H7 (cell line): ENCODE measurements at regions not wholly inside any gene's neighbourhood (a gene's known extent, or its start where the extent isn't known, plus 50 kb on each side); places are given as distances from the start of the nearest gene placed in this dataset.
A peak's percentile ranks its signal among the peaks of the same experiment; 100 is the strongest.

ENCODE experiments used
- DNase-seq: peaks from one replicate; pipeline ENCODE4 v3.0.0; 2012
- H3K27me3 ChIP-seq: 2 replicates; pipeline ENCODE4 v1.6.0; 2011; ENCODE audit warnings: mild to moderate bottlenecking, low read length; ENCODE audit not compliant: control insufficient read depth, insufficient read depth
- H3K36me3 ChIP-seq: replicated peaks from 2 replicates; pipeline ENCODE4 v1.5.1; 2011; ENCODE audit warnings: low read length; ENCODE audit not compliant: control insufficient read depth, insufficient read depth
- H3K4me3 ChIP-seq: 2 replicates; pipeline ENCODE4 v1.5.1; 2011; ENCODE audit warnings: low read depth, mild to moderate bottlenecking, control low read depth, low read length, moderate library complexity; ENCODE audit not compliant: insufficient read depth

- Histone ChIP-seq H3K4me3 (no peak overlapping the region), H3K36me3 (no peaks in the 10 kb centered on the region), H3K27me3 (no peaks in the 10 kb centered on the region)
- no peak for DNase-seq
These were observed 131.9 kb downstream of the NPR3 start for GRCh38 chr5:32842813-32843530.

DNA sequence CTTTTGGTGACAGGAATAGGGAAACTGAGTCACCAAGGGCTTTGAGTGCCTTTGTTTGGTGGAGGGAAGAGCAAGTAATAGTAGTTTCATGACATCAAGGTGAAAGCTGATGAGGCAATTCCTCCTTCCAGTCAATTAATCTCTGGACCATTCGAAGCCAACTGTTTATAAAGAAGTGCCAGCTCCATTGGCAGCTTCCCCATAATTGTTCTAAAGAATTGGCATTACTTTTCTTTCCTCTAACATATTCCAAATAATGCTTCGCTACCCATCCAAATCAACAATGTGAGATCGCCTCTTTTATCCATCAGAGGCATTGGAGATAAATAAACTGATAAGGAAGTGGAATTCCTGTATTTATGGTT, 132.4 kb downstream of the NPR3 start:
- Histone ChIP-seq H3K4me3 (no peak overlapping the region), H3K36me3 (no peaks in the 10 kb centered on the region), H3K27me3 (no peaks in the 10 kb centered on the region)
- no peak for DNase-seq

DNA sequence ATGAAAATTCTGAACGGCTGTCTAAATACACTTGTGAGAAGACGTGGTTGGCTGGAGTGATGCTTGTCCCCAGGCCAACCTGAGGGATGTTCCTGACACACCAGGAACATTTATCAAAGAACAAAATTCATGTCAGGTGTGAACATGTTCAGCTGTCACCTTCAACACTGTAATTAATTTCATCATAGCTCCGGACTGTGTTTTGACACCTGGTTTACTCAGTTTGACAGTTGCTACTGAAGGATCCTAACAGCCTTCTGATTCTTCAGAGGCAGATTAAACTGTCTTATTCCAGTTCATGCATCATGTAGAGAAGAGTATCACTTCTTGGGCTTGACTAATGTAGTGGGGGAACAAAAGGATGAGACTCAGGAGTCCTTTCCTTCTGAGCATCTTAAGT, 134.1 kb downstream of the NPR3 start:
- no peaks in the 10 kb centered on the region for H3K36me3 ChIP-seq
- no peak for DNase-seq
- no peaks in the 10 kb centered on the region for H3K27me3 ChIP-seq
- H3K4me3 ChIP-seq: no peak overlapping the region

GRCh38 chr5:32848120-32848519, 137.0 kb downstream of the NPR3 start:
- DNase-seq: no peak
- H3K4me3 ChIP-seq: no peak overlapping the region
- no peaks in the 10 kb centered on the region for H3K27me3 ChIP-seq
- no peaks in the 10 kb centered on the region for H3K36me3 ChIP-seq

GRCh38 chr5:32848681-32849080, 137.6 kb downstream of the NPR3 start:
- Histone ChIP-seq H3K27me3 (no peaks in the 10 kb centered on the region), H3K36me3 (no peaks in the 10 kb centered on the region), H3K4me3 (no peak overlapping the region)
- DNase-seq: no peak

DNA sequence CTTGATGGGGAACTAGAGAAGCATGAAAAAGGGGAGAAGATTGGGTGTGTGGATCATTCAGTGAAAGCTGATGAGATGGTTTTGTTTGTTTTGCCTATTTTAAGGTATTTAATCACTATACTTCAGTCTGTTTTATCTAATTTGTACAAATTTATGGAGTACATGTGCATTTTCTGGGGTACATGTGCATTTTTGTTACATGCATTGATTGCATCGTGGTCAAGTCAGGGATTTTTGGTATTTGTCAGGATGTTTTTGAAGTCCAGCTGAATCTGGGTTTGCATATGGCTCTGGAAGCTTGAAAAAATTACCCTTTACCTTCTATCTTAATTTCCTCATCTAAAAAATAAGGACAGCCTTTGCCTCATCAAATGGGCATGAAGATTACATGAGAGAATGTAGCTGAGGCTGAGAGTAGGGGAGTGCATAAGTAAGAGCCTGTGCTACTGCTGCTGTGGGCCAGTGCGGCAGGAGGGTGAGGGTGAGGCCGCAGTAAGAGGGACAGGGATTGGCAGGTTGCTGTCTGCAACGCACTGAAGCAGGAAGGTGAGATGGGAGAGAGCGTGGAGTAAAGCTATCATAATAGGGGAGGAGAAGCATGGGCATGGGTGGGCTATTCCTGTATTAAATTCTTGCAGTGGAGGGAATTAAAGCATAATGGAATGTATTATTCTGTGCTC, 139.8 kb downstream of the NPR3 start:
- no peak for DNase-seq
- H3K27me3 ChIP-seq: no peaks in the 10 kb centered on the region

DNA sequence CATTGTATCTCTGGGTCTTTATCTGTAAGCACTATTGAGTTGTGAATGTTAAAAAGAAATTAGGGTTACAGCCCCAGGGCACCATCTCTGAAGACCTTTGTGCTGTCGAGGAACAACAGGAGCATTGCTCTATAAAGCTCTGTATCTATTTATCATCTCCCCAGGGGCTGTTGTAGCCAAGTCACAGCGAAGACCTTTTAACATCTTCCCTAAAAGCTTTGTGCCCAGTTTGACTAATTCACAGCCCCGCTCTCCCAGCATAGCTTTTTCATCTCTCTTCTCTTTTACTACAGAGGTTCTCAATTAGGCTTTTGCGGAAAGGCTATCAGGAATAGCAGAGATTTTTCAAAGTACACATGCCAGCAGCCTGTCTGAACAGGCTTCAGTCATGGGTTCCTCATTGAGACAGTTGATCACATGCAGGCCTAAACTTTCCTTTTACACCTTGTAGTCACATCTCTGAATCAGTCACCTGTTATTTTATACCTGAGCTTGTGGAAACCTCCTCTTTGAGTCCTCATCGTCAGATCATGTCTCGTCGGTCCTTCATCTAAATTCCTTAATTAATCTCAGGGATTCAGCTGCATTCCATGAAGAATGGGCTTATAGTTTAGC, 140.5 kb downstream of the NPR3 start:
- no peaks in the 10 kb centered on the region for H3K36me3 ChIP-seq
- no peak overlapping the region for H3K4me3 ChIP-seq
- no peaks in the 10 kb centered on the region for H3K27me3 ChIP-seq
- no peak for DNase-seq

More for the DNA sequence above, 139.8 kb downstream of the NPR3 start:
- no peak overlapping the region for H3K4me3 ChIP-seq
- no peaks in the 10 kb centered on the region for H3K36me3 ChIP-seq

DNA sequence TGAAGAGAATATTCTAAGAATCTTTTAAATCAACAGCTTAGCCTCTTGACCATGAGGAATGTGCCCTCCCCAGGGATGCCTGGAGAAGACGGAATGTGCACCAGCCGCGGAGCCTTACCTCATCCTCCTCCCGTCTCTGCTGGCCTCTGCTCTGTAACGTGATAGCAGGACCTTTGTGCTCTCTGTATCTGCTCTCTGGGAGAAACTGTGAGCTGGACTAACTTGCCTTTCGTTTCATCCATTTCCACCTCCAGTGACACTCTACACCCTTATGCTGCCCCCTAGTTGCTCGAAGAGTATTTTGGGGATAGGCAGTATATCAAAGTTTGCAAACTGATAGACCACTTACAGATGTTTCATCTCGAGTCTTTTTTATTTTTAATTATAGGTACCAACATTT, 141.4 kb downstream of the NPR3 start:
- peak; percentile 23 for DNase-seq
- no peaks in the 10 kb centered on the region for H3K36me3 ChIP-seq
- no peak overlapping the region for H3K4me3 ChIP-seq
- no peaks in the 10 kb centered on the region for H3K27me3 ChIP-seq

- no peak for DNase-seq
- no peaks in the 10 kb centered on the region for H3K27me3 ChIP-seq
- H3K4me3 ChIP-seq: no peak overlapping the region
- H3K36me3 ChIP-seq: no peaks in the 10 kb centered on the region
These were observed 141.9 kb downstream of the NPR3 start for GRCh38 chr5:32852976-32853375.

DNA sequence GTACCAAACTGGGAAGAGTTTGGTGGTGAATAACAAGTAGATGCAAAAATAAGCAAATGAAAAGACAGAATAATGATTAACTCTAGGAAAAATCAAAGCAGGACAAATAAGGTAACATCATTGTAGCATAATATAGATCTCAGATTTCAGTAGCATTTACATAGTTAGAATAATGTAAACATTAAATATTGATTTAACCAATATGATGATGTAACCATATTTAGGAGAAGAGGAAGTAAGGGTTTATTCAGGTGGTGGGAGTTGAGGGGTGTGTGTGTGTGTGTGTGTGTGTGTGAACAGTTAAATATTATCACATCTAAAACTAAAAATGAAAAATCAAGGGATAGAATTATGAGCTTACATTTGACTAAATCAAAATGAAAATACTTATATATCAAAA, 143.4 kb downstream of the NPR3 start:
- no peak for DNase-seq
- Histone ChIP-seq H3K36me3 (no peaks in the 10 kb centered on the region), H3K4me3 (no peak overlapping the region), H3K27me3 (no peaks in the 10 kb centered on the region)

DNA sequence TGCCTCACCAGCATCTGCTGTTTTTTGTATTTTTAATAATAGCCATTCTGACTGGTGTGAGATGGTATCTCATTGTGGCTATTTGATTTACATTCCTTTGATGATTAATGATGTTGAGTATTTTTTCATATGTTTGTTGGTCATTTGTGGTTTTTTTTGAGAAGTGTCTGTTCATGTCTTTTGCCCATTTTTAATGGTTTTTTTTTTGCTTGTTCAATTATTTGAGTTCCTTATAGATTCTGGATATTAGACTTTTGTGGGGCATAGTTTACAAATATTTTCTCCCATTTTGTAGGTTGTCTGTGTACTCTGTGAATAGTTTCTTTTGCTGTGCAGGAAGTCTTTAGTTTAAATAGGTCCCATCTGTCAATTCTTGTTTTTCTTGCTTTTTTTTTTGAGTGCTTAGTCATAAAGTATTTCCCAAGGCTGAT, 148.1 kb downstream of the NPR3 start:
- H3K36me3 ChIP-seq: no peaks in the 10 kb centered on the region
- H3K4me3 ChIP-seq: no peak overlapping the region
- DNase-seq: no peak
- no peaks in the 10 kb centered on the region for H3K27me3 ChIP-seq

DNA sequence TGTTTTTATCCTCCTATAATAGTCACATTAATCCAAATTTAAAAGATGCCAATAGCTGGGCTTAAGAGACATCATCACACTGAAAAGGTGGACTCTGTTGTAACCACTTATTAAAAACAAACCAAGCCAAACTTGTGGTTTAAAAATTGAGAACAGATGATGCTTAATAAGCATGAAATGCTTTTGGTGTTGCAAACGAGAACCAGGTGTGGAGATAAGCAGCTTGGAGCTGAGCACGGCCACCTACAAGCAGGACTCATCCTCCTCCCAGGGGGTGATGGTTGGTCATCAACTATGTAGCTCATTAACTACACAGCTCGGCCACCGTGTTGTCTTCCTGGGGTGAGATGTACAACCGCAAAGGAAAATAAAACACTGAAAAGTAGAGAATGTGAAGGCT, 154.4 kb downstream of the NPR3 start:
- DNase-seq: no peak
- H3K4me3 ChIP-seq: no peak overlapping the region
- no peaks in the 10 kb centered on the region for H3K36me3 ChIP-seq
- no peaks in the 10 kb centered on the region for H3K27me3 ChIP-seq

GRCh38 chr5:32866138-32866537, 155.0 kb downstream of the NPR3 start:
- H3K27me3 ChIP-seq: no peaks in the 10 kb centered on the region
- no peaks in the 10 kb centered on the region for H3K36me3 ChIP-seq
- no peak overlapping the region for H3K4me3 ChIP-seq
- DNase-seq: no peak

DNA sequence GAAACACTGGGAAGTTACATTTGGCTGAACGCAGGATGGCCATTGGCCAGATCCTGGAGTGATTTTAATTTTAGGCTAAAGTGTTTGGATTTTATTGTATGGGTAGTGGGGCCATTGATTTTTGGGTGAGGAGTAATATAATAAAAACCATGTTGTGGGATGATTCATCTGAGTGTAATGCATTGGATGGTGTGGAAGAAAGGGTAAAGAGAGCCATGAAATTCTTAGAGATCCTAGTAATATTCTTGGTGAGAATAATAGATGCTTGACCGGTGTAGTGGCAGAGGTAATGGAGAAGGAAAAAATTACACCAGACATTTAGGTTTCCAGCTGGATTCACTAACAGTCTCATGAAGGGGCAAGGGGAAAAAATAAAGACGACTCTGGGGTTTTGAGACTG, 158.1 kb downstream of the NPR3 start:
- Histone ChIP-seq H3K4me3 (no peak overlapping the region), H3K36me3 (no peaks in the 10 kb centered on the region), H3K27me3 (no peaks in the 10 kb centered on the region)
- no peak for DNase-seq

DNA sequence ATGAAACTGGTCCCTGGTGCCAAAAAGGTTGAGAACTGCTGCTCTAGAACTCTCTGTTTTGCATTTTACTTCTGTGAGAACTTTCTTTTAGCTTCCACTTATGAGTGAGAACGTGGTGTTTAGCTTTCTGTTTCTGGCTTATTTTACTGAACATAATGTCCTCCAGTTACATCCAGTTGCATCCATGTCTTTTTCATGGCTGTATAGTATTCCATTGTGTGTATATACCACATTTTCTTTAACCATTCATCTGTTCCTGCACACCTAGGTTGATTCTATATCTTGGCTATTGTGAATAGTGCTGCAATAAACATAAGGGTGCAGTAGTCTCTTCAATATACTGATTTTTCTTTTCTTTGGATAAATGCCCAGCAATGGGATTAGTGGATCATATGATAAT, 165.7 kb downstream of the NPR3 start:
- H3K36me3 ChIP-seq: no peaks in the 10 kb centered on the region
- DNase-seq: no peak
- H3K27me3 ChIP-seq: no peaks in the 10 kb centered on the region
- H3K4me3 ChIP-seq: no peak overlapping the region
